ENCODE measurements at regions not wholly inside any gene's neighbourhood (a gene's known extent, or its start where the extent isn't known, plus 50 kb on each side); places are given as distances from the start of the nearest gene placed in this dataset.

DNA sequence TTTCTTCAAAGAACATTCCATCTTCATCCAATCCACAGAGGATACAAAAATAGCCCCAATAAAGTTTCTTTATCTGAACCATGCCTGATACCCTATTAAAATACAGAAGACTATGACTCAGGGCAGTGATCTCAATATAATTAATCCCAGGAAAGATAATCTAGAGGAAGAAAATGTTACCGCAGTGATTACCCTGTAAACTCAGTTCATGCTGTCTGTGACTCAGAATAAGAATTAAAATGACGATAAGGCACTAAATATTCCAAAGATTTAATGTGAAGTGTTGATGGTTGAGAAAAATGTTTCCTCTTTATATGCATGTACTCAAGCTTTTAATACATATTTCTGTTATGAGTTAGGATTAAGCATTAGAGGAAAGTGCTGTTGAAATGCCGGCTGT lies 88.6 kb upstream of the LYPLAL1 start:
- Histone ChIP-seq H3K23ac (ENCODE audit: low read length in 2 of 2) (no peak overlapping the region), H2BK12ac (ENCODE audit: low read length in 2 of 2) (no peak overlapping the region), H3K4me3 (ENCODE audit: insufficient read depth in 1 of 2, low read depth in 1 of 2, low read length in 2 of 2) (no peak overlapping the region), H3K14ac (ENCODE audit: low read length in 2 of 2) (no peak overlapping the region), H3K79me1 (replicated peaks; ENCODE audit: low read length, poor library complexity, severe bottlenecking) (no peaks in the 10 kb centered on the region), H2AK5ac (ENCODE audit: low read length, severe bottlenecking) (no peak overlapping the region), H3K36me3 (ENCODE audit: control insufficient read depth in 1 of 2, insufficient read depth in 2 of 2, low read depth in 1 of 2, low read length in 2 of 2) (no peaks in the 10 kb centered on the region), H2BK5ac (ENCODE audit: low read depth, low read length, poor library complexity, severe bottlenecking) (no peak overlapping the region), H3K4ac (ENCODE audit: low read depth in 1 of 2, low read length in 2 of 2) (no peak overlapping the region), H3K18ac (ENCODE audit: low read depth in 1 of 2, low read length in 2 of 2) (no peak overlapping the region), H3K4me2 (ENCODE audit: low read length, poor library complexity, severe bottlenecking) (no peak overlapping the region), H2AFZ (ENCODE audit: low read depth, low read length) (no peak overlapping the region), H2BK15ac (ENCODE audit: low read depth, poor library complexity, severe bottlenecking) (no peak overlapping the region), H3K9me3 (ENCODE audit: control insufficient read depth, low read length) (no peaks in the 10 kb centered on the region), H3K9ac (ENCODE audit: low read length) (peak overlapping the region; percentile 69), H3K4me1 (ENCODE audit: control insufficient read depth, insufficient read depth, low read depth, low read length) (peaks cover 4% of the 10 kb centered on the region), H3K27me3 (ENCODE audit: control insufficient read depth in 1 of 2, insufficient read depth in 1 of 2, low read length in 2 of 2) (no peaks in the 10 kb centered on the region), H3K27ac (ENCODE audit: low read length, poor library complexity, severe bottlenecking) (no peak overlapping the region), H2BK120ac (ENCODE audit: low read depth, low read length) (no peak overlapping the region), H4K91ac (ENCODE audit: low read length) (no peak overlapping the region), H4K8ac (ENCODE audit: low read length) (no peak overlapping the region)
- peak; percentile 7 for DNase-seq
- WGBS = 100% methylated on average over 1 of the region's 3 CpGs

DNA sequence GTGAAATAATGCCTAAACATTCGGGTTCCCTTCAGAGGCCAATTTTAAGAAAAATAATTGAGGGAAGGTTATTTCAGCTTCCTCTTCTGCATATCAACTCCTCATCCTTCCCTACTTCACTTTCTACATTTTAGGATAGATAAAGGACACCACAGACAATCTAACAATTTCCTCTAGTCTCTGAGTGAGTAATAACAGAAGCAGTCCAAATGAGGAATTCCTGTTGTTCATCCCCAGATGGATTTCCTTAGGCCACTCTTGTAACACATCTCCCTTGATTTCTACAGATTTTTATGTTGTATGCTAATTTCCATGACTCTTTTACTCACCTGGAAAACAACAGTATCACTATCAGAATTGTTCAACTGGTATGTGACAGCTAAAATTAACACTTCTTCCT lies 87.7 kb upstream of the LYPLAL1 start:
- no peak overlapping the region for H2BK120ac ChIP-seq (ENCODE audit: low read depth, low read length)
- no peak overlapping the region for H3K27ac ChIP-seq (ENCODE audit: low read length, poor library complexity, severe bottlenecking)
- no peaks in the 10 kb centered on the region for H3K79me1 ChIP-seq (replicated peaks; ENCODE audit: low read length, poor library complexity, severe bottlenecking)
- peaks cover 4% of the 10 kb centered on the region for H3K4me1 ChIP-seq (ENCODE audit: control insufficient read depth, insufficient read depth, low read depth, low read length)
- no CpG with 5 or more reads among the region's 1 CpG for WGBS
- H2BK12ac ChIP-seq (ENCODE audit: low read length in 2 of 2) = no peak overlapping the region
- no peak overlapping the region for H3K4me2 ChIP-seq (ENCODE audit: low read length, poor library complexity, severe bottlenecking)
- H3K23ac ChIP-seq (ENCODE audit: low read length in 2 of 2) = no peak overlapping the region
- H3K9me3 ChIP-seq (ENCODE audit: control insufficient read depth, low read length) = no peaks in the 10 kb centered on the region
- H3K4ac ChIP-seq (ENCODE audit: low read depth in 1 of 2, low read length in 2 of 2) = no peak overlapping the region
- no peaks in the 10 kb centered on the region for H3K36me3 ChIP-seq (ENCODE audit: control insufficient read depth in 1 of 2, insufficient read depth in 2 of 2, low read depth in 1 of 2, low read length in 2 of 2)
- H3K14ac ChIP-seq (ENCODE audit: low read length in 2 of 2) = no peak overlapping the region
- DNase-seq = peak; percentile 15
- no peak overlapping the region for H3K4me3 ChIP-seq (ENCODE audit: insufficient read depth in 1 of 2, low read depth in 1 of 2, low read length in 2 of 2)
- H4K8ac ChIP-seq (ENCODE audit: low read length) = no peak overlapping the region
- H2BK15ac ChIP-seq (ENCODE audit: low read depth, poor library complexity, severe bottlenecking) = no peak overlapping the region
- H3K18ac ChIP-seq (ENCODE audit: low read depth in 1 of 2, low read length in 2 of 2) = no peak overlapping the region
- no peaks in the 10 kb centered on the region for H3K27me3 ChIP-seq (ENCODE audit: control insufficient read depth in 1 of 2, insufficient read depth in 1 of 2, low read length in 2 of 2)
- no peak overlapping the region for H2AFZ ChIP-seq (ENCODE audit: low read depth, low read length)
- H2AK5ac ChIP-seq (ENCODE audit: low read length, severe bottlenecking) = no peak overlapping the region
- no peak overlapping the region for H4K91ac ChIP-seq (ENCODE audit: low read length)
- H2BK5ac ChIP-seq (ENCODE audit: low read depth, low read length, poor library complexity, severe bottlenecking) = no peak overlapping the region
- peak overlapping the region; percentile 69 for H3K9ac ChIP-seq (ENCODE audit: low read length)

DNA sequence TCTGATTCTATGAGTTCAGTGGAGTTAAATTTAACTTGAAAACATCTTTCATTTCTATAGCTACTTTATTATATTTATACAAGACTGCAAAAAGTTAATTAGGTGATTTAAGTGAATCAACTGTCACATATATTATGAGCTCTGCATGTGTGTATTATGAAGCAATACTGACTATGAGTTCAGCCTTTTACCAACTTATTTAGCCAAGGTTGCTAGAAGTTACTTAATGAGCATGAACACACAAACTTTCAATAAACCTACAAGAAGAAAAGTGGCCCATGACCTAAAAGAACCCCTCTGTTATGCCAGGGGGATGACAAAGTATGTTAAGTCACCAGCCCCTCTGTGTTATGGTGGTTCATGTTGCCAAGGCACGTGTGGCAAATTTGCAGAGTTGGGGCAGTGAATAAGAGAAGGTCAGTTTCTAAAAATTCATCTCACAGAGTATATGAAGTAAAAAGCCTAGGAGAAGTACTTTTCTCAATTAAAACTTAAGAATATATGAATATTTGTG lies 86.7 kb upstream of the LYPLAL1 start:
- WGBS = 0% methylated on average over 1 of the region's 1 CpG

DNA sequence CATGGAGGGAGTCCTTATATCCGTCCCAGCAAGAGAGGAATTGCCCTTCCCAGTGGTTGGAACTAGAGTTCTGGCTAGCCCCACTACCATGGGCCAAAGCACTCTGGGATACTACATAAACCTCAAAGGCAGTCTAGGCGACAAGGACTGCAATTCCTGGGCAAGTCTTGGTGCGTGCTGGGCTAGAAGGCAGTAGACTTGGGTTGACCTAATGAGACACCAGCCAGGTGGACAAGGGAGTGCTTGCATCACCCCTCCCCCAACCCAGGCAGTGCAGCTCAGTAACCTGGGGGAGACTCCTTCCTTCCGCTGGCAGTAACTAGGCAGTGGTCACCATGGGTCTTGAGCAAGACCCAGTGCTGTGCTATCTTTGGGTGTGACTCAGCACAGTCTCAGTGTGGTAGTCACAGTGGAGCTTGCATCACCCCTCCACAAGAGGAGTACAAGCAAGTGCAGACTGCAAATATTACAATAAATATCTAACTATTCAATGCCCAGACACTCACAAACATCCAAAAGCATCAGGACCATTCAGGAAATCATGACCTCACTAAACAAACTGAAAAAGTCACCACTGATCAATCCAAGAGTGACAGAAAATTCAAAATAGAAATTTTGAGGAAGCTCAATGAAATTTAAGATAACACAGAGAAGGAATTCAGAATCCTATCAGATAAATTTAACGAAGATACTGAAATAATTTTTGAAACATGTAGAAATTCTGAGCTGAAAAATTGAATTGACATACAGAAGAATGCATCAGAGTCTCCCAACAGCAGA lies 84.7 kb upstream of the LYPLAL1 start:
- peak; percentile 90 for DNase-seq
- no peak overlapping the region for H3K23ac ChIP-seq (ENCODE audit: low read length in 2 of 2)

More for the DNA sequence above, 86.7 kb upstream of the LYPLAL1 start:
- no peak overlapping the region for H2BK5ac ChIP-seq (ENCODE audit: low read depth, low read length, poor library complexity, severe bottlenecking)
- no peak overlapping the region for H3K4me3 ChIP-seq (ENCODE audit: insufficient read depth in 1 of 2, low read depth in 1 of 2, low read length in 2 of 2)
- peak overlapping the region; percentile 69 for H3K9ac ChIP-seq (ENCODE audit: low read length)
- H3K27ac ChIP-seq (ENCODE audit: low read length, poor library complexity, severe bottlenecking) = no peak overlapping the region
- no peak overlapping the region for H4K91ac ChIP-seq (ENCODE audit: low read length)
- H2AFZ ChIP-seq (ENCODE audit: low read depth, low read length) = no peak overlapping the region
- H3K14ac ChIP-seq (ENCODE audit: low read length in 2 of 2) = no peak overlapping the region
- H4K8ac ChIP-seq (ENCODE audit: low read length) = no peak overlapping the region
- H3K4me2 ChIP-seq (ENCODE audit: low read length, poor library complexity, severe bottlenecking) = no peak overlapping the region
- no peaks in the 10 kb centered on the region for H3K36me3 ChIP-seq (ENCODE audit: control insufficient read depth in 1 of 2, insufficient read depth in 2 of 2, low read depth in 1 of 2, low read length in 2 of 2)
- H2BK12ac ChIP-seq (ENCODE audit: low read length in 2 of 2) = no peak overlapping the region
- H3K18ac ChIP-seq (ENCODE audit: low read depth in 1 of 2, low read length in 2 of 2) = no peak overlapping the region
- H2BK15ac ChIP-seq (ENCODE audit: low read depth, poor library complexity, severe bottlenecking) = no peak overlapping the region
- no peak overlapping the region for H3K23ac ChIP-seq (ENCODE audit: low read length in 2 of 2)
- H3K27me3 ChIP-seq (ENCODE audit: control insufficient read depth in 1 of 2, insufficient read depth in 1 of 2, low read length in 2 of 2) = no peaks in the 10 kb centered on the region
- H2AK5ac ChIP-seq (ENCODE audit: low read length, severe bottlenecking) = no peak overlapping the region
- no peak for DNase-seq
- no peaks in the 10 kb centered on the region for H3K79me1 ChIP-seq (replicated peaks; ENCODE audit: low read length, poor library complexity, severe bottlenecking)
- no peak overlapping the region for H3K4ac ChIP-seq (ENCODE audit: low read depth in 1 of 2, low read length in 2 of 2)
- H2BK120ac ChIP-seq (ENCODE audit: low read depth, low read length) = no peak overlapping the region
- no peaks in the 10 kb centered on the region for H3K9me3 ChIP-seq (ENCODE audit: control insufficient read depth, low read length)
- H3K4me1 ChIP-seq (ENCODE audit: control insufficient read depth, insufficient read depth, low read depth, low read length) = peaks cover 4% of the 10 kb centered on the region

More for the DNA sequence above, 84.7 kb upstream of the LYPLAL1 start:
- no peak overlapping the region for H2AFZ ChIP-seq (ENCODE audit: low read depth, low read length)
- H3K18ac ChIP-seq (ENCODE audit: low read depth in 1 of 2, low read length in 2 of 2) = peak overlapping the region in 1 of 2 experiments; percentile 11
- H3K4me1 ChIP-seq (ENCODE audit: control insufficient read depth, insufficient read depth, low read depth, low read length) = peaks cover 4% of the 10 kb centered on the region
- peak overlapping the region; percentile 69 for H3K9ac ChIP-seq (ENCODE audit: low read length)
- no peak overlapping the region for H2AK5ac ChIP-seq (ENCODE audit: low read length, severe bottlenecking)
- no peaks in the 10 kb centered on the region for H3K36me3 ChIP-seq (ENCODE audit: control insufficient read depth in 1 of 2, insufficient read depth in 2 of 2, low read depth in 1 of 2, low read length in 2 of 2)
- no peak overlapping the region for H2BK15ac ChIP-seq (ENCODE audit: low read depth, poor library complexity, severe bottlenecking)
- H3K4me3 ChIP-seq (ENCODE audit: insufficient read depth in 1 of 2, low read depth in 1 of 2, low read length in 2 of 2) = no peak overlapping the region
- no peaks in the 10 kb centered on the region for H3K79me1 ChIP-seq (replicated peaks; ENCODE audit: low read length, poor library complexity, severe bottlenecking)
- H3K27me3 ChIP-seq (ENCODE audit: control insufficient read depth in 1 of 2, insufficient read depth in 1 of 2, low read length in 2 of 2) = no peaks in the 10 kb centered on the region
- no peak overlapping the region for H4K8ac ChIP-seq (ENCODE audit: low read length)
- peak overlapping the region in 1 of 2 experiments; percentile 71 for H2BK12ac ChIP-seq (ENCODE audit: low read length in 2 of 2)
- peak overlapping the region in 1 of 2 experiments; percentile 70 for H3K14ac ChIP-seq (ENCODE audit: low read length in 2 of 2)
- no peak overlapping the region for H3K4me2 ChIP-seq (ENCODE audit: low read length, poor library complexity, severe bottlenecking)
- H2BK5ac ChIP-seq (ENCODE audit: low read depth, low read length, poor library complexity, severe bottlenecking) = no peak overlapping the region
- WGBS = 69% methylated on average over 4 of the region's 5 CpGs
- H2BK120ac ChIP-seq (ENCODE audit: low read depth, low read length) = no peak overlapping the region
- H3K4ac ChIP-seq (ENCODE audit: low read depth in 1 of 2, low read length in 2 of 2) = no peak overlapping the region
- no peaks in the 10 kb centered on the region for H3K9me3 ChIP-seq (ENCODE audit: control insufficient read depth, low read length)
- no peak overlapping the region for H4K91ac ChIP-seq (ENCODE audit: low read length)
- no peak overlapping the region for H3K27ac ChIP-seq (ENCODE audit: low read length, poor library complexity, severe bottlenecking)

Measured in mesenchymal stem cell (in vitro differentiated cells and primary cell).